ENCODE measurements at regions not wholly inside any gene's neighbourhood (a gene's known extent, or its start where the extent isn't known, plus 50 kb on each side); places are given as distances from the start of the nearest gene placed in this dataset.
A peak's percentile ranks its signal among the peaks of the same experiment; 100 is the strongest.

- no peak for DNase-seq
Measured at GRCh38 chr17:71975331-71975801, 145.5 kb upstream of the SOX9 start.

- DNase-seq: no peak
Measured at GRCh38 chr17:71976011-71976649, 144.7 kb upstream of the SOX9 start.

- no peak for DNase-seq
Measured at GRCh38 chr17:71978435-71978834, 142.4 kb upstream of the SOX9 start.

GRCh38 chr17:71980171-71980570 is 140.6 kb upstream of the SOX9 start:
- DNase-seq: no peak

GRCh38 chr17:71983828-71984227 is 137.0 kb upstream of the SOX9 start:
- DNase-seq: no peak

- DNase-seq: no peak
Measured at GRCh38 chr17:71985111-71986039, 135.4 kb upstream of the SOX9 start.

GRCh38 chr17:71986886-71987285 is 133.9 kb upstream of the SOX9 start:
- DNase-seq: no peak

GRCh38 chr17:71987634-71988033 is 133.2 kb upstream of the SOX9 start:
- no peak for DNase-seq

- DNase-seq: no peak
Measured at GRCh38 chr17:71989117-71989516, 131.7 kb upstream of the SOX9 start.

- DNase-seq: no peak
Measured at GRCh38 chr17:71993363-71993762, 127.5 kb upstream of the SOX9 start.

- DNase-seq: no peak
Measured at GRCh38 chr17:71995590-71995989, 125.2 kb upstream of the SOX9 start.

GRCh38 chr17:72004011-72004427 is 116.8 kb upstream of the SOX9 start:
- DNase-seq: no peak

- no peak for DNase-seq
Measured at GRCh38 chr17:72004611-72005331, 116.0 kb upstream of the SOX9 start.

GRCh38 chr17:72005332-72006163 is 115.3 kb upstream of the SOX9 start:
- DNase-seq: no peak

- DNase-seq: no peak
Measured at GRCh38 chr17:72008236-72008876, 112.5 kb upstream of the SOX9 start.

GRCh38 chr17:72011561-72011960 is 109.3 kb upstream of the SOX9 start:
- DNase-seq: no peak

- DNase-seq: no peak
Measured at GRCh38 chr17:72021417-72022041, 99.3 kb upstream of the SOX9 start.

GRCh38 chr17:72022328-72023275 is 98.2 kb upstream of the SOX9 start:
- peak; percentile 7 for DNase-seq

- no peak for DNase-seq
Measured at GRCh38 chr17:72024457-72024856, 96.4 kb upstream of the SOX9 start.

GRCh38 chr17:72025113-72025512 is 95.7 kb upstream of the SOX9 start:
- no peak for DNase-seq

All from NCI-H1436 treated with DMSO at 0.1 percent for 48 hours (cell line).